T-helper 1 cell treated with Interleukin-12 subunit alpha and Interleukin-12 subunit beta and Interleukin-4 antibody, amounts not matched to agents 30 ng/mL and 1 ng/mL, for 36 hours (primary cell): ENCODE measurements at regions not wholly inside any gene's neighbourhood (a gene's known extent, or its start where the extent isn't known, plus 50 kb on each side); places are given as distances from the start of the nearest gene placed in this dataset.

ENCODE experiments used
- intact Hi-C: fragments of 100-400 bp; cut with micrococcal nuclease; formaldehyde crosslinking; loops from one replicate; pipeline ENCODE4 v1.15.1; 2024

DNA sequence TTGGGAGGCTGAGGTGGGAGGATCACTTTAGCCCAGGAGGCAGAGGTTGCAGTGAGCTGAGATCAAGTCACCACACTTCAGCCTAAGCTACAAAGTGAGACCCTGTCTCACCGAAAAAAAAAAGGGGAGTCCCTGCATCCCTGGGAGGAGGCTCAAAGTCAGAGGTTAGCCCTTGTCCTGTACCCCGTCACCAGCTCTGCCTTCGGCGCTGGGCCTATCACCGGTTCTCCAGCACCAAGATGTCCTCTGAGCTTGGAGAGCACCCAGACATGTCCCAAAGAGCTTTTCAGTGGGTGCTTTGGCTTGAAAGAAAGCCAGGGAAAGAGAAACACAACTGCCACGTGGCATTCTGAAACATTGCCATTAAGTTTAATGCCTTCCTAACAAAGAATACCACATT lies 356.9 kb upstream of the TSHZ3 start:
- intact Hi-C loops, result no loop called here

DNA sequence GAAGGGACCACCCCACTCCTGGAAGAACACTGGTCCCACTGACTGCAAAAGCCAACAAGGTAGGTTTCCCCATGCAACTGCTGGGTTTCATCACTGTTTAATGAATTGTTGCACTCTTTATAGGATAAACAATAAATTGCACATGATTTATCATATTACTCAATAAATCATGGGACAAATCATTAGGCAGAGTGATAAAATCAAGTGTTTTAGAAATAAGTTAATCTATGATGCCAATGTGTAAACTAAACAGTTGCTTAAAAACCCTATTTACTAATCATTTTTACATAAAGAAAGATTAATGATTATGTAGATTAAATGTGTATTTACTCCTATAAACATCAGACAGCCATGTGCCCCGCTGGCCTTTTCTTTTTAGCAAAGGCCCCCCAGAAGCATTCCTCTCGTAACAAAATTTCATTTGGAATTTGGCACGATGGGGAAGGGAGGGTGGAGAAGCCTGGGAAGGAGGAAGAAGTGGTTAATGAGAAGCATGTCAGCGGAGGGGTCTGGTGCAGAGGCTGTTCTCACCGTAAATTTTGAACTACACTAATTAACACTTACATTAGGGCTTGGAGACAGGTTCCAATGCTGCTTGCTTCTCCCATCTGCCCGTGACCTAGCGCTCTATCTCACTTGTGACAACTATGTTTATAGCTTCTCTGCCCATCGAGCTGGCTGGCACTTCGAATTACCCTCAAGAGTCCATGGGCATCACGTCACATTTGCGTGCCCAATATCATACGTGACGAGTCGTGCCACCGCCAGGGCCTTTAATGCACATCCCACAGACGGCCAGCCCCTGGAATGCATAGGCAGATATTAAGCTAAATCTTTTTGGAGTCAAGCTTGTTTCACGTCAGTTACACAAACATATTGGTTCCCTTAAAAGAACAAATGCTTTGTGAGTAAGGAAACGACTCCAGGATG lies 357.7 kb upstream of the TSHZ3 start:
- intact Hi-C loops, result no loop called here

DNA sequence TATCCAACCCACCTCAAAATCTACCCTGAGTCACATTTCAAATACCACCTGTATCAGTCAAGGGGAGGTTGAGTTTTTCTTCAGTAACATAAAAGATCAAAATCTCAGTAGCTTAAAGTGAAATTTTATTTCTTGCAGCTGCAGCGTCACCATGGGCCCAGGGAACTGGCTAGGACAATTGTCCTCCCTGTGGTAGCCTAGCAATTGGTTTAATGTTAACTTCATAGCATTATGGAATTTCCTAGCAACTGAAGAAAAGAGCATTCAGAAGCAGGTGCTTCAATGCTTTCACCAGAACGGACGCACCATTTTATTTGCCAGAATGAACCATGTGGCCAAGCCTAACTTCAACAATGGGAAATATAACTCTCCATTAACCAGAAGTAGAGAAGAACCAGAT lies 359.3 kb upstream of the TSHZ3 start:
- intact Hi-C loops, result no loop called here

DNA sequence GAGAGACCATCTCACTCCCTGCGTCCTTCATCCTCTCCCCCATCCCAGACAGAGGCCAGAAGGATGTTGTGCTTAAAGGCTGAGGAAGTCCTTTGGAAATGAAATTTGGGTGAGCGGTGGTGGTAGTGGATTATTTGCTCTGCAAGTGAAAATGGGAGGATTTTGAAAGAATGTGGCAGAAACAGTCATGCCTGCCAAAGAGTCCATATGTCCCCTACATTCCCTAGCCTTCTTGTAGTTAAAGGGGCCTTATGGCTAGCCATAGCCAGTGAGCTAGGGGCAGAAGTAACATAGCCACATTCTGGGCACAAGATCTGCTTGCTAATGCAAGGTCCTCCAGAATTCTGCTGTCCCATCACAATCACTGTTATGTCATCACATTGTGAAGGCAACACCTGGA lies 360.2 kb upstream of the TSHZ3 start:
- intact Hi-C loops, result no loop called here

DNA sequence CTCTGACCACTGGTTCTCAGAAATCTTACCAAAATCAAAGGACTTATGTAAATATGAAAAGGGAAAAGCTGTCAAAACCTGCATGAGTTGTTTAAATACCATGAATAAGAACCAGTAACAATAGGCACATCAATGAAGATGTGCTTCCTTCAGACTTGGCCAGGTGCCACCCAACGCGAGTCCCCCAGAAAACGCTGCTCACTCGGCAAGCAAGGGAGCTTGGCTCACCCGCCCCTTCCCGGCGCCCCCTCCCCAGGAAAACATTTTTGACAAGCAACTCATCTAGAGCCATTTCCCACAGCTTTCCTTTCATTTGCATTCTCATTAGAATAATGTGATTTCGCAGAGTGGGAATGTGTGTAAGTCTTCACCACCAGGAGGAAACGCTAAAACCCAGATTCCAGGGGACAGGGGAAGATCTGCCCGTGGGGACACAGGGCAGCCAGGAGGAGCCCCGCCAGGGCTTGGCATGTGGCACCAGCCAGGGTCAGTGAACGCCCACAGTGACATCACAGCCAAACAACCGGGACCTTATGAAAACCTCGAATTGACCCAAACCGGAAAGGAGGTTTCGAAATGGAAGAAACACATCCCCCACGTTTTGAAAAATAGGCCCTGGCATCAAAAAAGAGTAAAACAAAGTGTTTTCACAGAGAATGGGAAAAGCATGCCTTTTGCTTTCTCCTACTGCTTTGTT lies 366.2 kb upstream of the TSHZ3 start:
- intact Hi-C loops, result no loop called here

DNA sequence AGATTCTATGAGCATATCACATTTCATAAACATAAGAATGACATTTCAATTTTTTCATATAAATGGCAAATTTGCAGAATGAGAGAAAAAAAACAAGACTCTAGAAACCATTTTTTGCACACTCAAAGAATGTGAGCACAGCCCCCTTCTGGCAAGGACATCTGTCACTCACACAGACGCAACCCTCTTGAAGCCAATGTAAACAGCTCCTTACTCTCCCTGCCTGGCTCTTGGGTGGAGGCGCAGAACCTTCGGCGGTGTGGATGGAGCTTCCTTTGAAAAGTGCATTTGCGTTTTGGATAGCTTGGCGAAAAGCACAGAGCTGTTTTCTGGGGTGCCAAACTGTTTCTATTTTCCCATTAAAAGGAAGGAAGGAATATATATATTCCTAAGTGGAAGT lies 367.6 kb upstream of the TSHZ3 start:
- intact Hi-C loops, result no loop called here

DNA sequence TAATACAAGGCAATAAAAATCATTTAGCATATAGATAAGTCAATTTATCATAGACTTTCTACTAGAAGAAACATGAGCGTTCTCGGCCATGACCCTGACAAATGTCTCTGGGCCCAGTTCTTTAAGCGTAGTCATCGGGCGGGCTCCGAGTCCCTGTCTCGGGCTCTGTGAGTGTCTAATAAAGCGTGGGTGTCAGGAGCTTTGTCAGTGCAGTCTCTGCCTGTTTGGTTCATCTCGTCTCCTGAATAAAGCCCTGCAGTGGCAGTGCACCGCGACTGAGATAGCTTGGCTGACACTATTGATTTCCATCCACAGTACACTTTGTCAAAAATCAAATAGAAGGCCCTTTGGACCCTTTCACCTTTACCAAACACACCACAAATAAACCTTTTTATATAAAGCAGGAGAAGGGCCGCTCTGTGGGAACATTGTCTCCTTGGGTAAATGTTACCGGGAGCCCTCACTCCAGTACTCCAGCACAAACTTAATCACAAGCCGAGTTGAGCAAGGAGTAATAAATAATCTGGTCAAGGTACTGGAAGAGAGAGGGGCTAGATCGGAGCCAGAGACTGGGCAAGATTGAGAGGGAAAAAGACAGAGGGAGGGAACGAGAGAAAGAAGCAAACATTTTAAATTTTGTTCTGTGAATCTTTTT lies 368.2 kb upstream of the TSHZ3 start:
- intact Hi-C loops, result no loop called here

DNA sequence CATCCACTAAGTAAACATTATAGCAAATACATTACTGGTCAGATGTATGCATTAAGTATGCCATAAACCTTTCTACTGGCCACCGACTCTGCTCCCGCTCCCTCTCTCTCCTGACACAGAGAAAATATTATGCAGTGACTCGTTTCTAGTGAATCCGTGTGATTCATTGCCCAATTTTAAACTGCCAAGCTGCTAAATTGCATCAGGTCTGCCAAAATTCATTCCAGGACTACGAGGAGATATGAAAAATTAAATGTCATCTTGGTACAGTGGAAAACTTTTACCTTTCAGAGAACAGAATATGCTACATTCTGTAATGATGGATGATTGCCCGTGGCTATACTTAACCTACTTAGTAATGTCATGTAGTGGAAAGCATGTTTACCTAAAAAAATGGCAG lies 368.8 kb upstream of the TSHZ3 start:
- intact Hi-C loops, result no loop called here

DNA sequence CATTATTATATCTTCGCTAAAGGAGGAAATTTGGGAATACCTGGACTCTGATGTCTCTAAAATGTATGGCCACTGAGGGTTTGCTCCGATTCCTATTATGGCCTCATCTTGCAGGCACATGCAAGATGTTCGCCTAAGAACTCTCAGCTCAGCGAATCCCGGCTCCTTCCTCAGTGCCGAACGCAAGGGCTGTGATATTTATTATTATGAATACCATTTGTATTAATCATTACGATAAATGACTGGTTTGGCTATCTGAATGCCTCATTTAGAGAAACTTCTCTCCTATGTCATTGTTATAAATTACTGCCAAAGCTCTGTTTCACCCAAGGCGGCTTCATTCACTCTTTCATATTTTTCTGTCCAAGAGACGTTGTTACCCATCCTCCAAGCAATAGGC lies 369.7 kb upstream of the TSHZ3 start:
- intact Hi-C loops, result no loop called here

DNA sequence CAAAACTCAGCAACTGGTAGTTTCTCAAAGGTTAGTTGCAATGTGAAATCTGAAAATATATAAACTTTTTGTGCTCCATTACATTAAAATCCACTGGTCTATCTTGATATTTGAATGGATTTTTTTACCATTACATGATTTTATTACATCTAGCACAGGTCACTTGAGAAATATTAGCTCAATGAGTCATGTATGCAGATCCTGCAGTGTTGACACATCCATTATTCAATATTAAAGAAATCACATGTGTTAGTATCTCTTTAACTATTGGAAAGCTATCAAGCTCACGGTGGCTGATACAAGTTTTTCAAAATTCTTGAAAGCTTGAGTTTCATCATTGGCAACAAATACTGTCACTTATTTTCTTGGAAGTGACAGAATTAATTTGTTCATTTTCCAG lies 373.9 kb upstream of the TSHZ3 start:
- intact Hi-C loops, result no loop called here

DNA sequence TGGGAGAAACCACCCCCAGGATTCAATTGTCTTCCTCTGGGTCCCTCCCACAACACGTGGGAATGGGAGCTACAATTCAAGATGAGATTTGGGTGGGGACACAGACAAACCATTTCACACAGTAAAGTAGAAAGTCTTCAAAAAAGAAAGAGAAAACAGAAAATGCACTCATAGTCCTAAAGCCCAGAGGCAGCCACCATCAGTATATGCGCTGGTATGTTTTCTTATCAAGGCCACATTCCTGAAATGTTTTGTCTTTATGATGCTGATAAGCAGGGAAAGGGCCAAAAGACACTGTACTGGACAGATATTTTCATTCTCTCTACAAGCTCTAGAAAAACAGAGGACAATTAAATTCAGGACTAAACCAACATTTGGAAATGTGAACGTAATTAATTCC lies 375.8 kb upstream of the TSHZ3 start:
- intact Hi-C loops, result no loop called here

DNA sequence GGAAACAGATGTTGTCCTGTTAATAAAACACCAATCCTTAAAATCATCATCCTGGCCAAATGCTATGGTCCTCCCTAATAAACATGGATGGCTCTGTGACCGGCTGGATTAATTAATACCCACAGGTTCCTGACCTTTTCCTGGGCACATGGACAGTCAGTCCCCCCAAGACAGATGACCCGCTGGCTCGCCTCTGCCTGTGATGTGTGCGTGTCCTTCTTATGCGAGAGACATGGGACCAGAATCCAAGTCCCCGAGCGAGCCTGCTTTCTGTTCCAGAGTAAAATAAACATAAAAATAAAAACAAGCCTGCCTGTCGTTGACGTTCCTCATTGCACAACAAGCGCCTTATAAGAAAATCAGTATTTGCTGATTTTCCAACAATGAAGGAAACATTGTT lies 378.3 kb upstream of the TSHZ3 start:
- intact Hi-C loops, result no loop called here

DNA sequence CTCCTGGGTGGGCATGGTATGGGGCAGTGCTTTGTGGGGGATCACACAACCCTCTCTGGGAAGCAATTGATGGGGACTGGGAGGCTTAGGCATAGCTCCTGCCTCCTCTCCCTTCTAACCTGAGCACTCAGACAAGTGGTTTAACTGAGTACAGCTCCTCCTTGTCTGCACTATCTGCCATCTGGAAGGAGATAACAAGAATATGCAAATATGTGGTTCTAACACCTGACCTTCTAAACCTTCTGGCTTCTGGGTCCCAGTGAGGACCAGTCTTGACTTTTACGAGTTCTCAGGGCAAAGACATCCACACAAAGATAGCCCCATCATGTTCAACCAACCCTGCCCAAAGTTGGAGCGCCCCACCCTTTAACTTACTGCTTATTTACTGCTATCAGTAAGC lies 381.0 kb upstream of the TSHZ3 start:
- intact Hi-C loops, result no loop called here

DNA sequence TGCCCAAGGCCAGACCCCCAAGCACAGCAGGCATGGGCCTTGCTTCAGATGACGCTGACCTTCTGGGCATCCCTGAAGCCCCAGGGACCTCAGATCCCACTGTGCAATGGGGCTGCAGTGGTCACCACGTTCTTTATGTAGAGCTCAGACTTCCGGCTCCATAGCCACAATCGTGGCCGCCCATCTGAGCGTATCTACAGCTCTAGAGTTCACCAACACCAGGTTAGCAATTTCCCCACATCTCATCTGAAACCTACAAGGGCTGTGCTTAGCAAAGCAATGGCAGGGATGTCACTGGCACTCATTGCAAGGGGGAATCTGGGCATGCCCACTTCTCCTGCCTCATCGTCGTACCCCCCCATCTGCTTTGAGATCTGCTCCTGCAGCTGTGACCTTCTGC lies 384.4 kb upstream of the TSHZ3 start:
- intact Hi-C loops, result no loop called here

DNA sequence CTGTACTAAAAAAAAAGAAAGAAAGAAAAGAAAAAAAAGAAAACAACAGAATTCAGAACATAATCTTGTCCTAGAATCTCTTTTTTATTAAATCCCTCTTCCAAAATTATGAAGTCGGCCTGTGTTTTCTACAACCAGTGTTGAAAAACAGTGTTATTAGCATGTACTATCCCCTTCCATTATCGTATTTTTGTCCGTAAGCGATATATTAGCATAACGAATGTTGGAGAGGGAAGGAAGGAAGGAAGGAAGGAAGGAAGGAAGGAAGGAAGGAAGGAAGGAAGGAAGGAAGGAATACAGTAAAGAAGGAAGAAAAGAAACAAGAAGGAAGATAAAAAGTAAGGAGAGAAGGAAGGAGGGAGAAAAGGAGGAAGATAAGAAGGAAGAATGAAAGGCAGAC lies 393.0 kb upstream of the TSHZ3 start:
- intact Hi-C loops, result no loop called here

DNA sequence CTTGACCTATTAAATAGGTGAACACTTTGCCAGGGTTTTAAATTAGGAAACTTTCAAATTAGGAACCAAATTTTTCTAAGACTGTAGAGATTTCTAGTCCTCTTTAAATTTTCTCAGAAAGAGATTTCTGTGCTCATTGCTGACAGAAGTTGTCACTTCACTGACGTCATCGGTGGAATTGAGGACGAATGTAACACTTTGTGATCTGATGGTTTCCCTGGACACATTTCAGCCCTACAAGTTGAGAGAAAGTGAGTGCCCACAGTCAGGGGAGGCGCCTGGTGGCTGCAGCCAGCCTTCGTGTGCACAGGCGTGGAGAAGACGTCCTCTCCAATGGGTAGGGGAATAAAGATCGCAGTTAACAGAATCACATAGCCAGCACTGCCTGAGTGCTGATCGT lies 396.5 kb upstream of the TSHZ3 start:
- intact Hi-C loops, result no loop called here

DNA sequence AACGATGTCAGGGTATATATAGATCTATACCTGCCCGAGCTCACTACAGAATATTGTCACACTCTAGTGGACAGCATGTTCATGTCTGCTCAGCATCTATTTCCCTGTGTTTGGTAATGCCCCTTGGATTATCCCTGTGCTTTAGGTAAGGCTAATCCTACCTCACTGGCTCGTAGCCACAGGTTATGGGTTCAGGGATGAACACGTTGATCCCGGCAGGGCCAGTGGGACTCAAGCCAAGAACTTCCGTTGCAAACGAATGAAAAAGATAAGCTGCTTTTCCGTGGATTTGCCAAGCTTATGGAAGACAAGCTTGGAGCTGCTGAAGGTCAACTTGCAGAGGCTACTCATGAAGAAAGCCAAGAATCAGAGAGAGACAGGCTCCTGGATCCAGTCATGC lies 400.0 kb upstream of the TSHZ3 start:
- intact Hi-C loops, result no loop called here

DNA sequence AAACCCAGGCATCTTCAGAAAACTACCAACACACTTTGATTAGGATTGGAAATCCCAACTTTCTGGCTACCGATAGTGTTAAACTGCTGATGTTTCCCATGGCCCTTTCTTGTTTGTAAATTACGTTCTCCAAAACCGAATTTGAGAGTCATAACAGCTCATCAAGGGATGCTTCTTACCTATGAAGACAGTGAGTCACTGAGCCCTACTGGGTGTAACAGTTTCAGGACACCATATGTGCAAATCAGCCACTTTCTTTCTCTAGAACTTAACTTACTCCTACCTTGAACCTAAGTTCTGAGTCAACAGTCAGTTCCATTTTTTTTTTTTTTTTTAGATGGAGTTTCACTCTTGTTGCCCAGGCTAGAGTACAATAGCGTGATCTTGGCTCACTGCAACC lies 410.1 kb upstream of the TSHZ3 start:
- intact Hi-C loops, result no loop called here

DNA sequence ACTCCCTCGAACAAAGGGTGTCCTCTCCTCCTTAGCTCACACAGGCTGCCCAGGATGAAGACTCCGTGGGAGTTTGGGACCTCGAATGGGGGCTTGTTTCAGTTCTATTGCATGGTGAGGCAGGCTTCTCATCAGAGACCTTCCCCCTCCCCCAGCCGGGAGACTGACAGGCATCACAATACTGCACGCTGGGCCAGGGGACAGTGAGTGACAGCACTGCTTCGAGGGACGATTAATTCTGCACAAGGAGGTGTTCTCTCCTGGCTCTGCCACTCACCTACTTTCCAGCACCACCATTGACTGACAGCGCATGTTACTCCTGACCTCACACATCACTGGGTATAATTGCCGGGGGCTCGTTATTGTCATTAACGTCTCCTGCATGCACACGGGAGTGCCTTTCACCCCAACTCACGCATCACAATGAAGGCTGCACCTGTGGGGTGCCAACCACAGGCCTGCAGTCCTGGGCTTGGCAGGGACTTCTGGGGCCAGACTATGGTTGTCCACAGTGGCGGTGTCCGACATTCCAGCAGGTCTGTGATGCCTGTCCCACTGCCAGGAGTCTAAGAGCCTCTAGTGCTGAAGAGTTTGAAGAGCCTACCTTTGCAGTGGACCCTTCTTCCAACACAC lies 412.2 kb upstream of the TSHZ3 start:
- intact Hi-C loops, result no loop called here

DNA sequence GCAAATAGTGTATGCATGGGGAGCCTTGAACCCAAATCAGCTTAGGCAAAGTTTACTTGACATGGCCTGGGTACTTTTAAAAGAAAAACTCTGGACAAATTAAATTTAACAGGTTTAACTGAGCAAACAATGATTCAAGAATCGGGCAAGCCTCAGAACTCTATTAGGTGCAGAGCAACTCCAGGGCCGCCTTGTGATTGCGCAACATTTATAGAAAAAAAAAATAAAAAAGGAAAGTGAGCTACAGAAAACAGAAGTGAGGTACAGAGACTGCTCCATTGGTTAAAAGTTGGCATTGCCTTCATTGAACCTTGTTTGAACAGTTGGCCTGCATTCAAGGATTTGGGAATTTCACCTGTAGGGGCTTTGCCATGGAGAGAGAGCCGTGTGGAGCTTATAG lies 421.0 kb upstream of the TSHZ3 start:
- intact Hi-C loops, result no loop called here

DNA sequence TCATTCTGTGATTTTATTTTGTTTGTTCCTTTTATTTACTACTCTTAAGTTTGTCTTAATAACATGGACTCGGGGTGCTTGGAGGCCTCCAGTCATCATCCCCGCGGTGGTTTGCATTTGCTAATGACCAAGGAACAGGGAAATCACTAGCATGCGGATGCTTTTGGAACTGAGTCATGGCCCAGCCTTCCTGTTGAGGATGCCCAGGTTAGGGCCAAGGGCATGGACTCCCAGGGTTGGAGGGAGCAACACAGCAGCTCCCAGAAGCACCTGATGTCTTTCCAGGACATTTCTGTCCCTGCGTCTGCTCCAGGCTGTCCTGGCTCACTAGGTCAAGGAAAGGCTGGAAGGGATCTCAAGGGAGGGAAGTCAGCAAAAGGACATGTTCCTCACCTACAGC lies 423.7 kb upstream of the TSHZ3 start:
- intact Hi-C loops, result no loop called here

DNA sequence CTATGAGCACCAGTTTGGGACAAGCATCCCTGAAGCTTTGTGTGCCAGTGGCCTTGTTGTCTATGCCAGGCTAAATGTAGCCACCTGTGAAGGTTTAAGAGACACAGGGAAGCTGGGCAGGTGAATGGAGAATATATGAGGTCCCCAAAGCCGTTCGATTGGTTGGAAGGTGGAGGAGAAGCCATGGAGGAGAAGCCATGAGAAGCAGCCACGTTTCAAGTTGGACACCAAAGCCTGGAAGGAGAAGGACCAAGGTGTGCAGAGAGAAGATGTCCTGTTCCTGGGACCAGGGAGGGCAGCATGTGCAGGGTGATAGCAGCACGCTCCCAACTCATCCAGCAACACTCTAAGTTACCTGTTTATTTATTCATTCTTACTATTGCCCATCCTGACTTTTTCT lies 432.3 kb upstream of the TSHZ3 start:
- intact Hi-C loops, result no loop called here
